CD4-positive, alpha-beta T cell treated with Interleukin-6 for 4 hours (primary cell): ENCODE measurements at regions not wholly inside any gene's neighbourhood (a gene's known extent, or its start where the extent isn't known, plus 50 kb on each side); places are given as distances from the start of the nearest gene placed in this dataset.

Experiments used
- DNase-seq: peaks from one replicate; pipeline ENCODE4 v3.0.0-alpha.2; 2020; ENCODE audit warnings: mixed read lengths

DNA sequence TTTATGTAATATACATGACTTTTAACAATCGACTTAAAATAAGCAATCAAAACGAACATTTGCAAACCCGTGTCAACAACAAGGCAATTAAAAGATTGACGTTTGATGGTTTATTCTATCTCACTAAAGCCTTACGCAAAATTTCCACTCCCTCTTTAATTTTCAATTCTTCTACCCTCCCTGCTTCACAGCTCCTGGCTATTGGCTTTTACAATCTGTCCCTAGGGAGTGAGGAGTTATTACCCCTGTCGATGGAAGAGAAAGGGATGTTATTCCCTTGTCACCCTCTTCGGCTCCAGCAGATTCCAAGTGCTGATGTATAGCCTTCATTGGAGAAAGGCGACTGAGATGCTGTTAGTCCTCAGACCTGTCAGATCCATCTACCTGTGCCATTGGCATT lies 161.3 kb downstream of the ZNF281 start:
- no peak for DNase-seq

DNA sequence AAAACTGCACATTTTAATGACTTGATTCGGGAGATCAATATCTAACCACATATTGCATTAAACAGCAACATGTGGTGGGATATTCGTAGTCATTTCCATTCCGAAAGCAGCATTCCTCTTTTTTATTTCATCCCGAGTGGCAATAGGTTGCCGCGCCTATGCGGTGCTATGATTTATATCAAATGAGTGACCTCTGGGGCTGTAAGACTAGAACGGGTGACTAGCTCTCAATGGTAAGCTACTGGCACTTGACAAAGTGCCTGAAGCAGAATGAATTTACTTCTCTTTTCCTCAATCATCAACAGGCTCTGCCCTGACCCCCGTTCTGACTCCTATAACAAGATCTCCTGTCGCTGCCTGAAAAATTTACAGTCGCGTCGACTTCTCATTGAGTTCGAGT lies 162.3 kb downstream of the ZNF281 start:
- DNase-seq: no peak

DNA sequence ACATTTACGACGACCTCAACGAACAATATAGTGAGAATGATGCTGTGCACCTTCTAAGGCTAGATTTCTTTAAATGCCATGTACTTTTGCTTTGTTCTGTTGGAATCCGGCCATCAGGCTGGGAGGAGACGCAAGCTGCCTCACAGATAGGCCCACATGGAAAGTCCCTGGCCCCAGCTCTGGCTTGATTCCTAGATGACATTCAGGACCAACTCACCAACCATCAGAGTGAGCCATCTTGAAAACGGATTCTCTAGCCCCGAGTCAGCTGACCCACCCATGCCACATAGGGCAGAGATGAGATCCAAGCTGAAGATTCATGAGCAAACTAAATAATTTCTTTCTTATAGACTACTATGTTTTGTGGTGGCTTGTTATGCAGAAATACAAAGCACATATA lies 164.4 kb downstream of the ZNF281 start:
- no peak for DNase-seq

DNA sequence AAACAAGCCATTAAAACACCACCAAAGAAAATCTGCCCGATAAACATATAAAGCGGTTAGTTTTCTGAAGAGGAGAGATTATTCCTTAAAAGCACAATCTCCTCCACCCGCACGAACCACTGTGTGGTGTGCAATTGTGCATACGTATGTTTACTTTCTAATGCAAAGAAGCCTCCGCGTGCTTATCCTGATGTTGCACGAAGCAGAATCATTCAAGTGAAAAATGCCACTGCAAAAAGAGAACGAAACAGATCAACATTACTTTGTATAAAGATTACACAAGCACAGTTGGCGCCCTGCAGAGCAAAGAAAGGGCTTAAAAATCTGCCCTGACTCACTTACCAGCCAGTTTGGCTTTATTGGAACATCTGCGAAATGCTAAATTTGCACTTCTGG lies 166.8 kb downstream of the ZNF281 start:
- DNase-seq: no peak

DNA sequence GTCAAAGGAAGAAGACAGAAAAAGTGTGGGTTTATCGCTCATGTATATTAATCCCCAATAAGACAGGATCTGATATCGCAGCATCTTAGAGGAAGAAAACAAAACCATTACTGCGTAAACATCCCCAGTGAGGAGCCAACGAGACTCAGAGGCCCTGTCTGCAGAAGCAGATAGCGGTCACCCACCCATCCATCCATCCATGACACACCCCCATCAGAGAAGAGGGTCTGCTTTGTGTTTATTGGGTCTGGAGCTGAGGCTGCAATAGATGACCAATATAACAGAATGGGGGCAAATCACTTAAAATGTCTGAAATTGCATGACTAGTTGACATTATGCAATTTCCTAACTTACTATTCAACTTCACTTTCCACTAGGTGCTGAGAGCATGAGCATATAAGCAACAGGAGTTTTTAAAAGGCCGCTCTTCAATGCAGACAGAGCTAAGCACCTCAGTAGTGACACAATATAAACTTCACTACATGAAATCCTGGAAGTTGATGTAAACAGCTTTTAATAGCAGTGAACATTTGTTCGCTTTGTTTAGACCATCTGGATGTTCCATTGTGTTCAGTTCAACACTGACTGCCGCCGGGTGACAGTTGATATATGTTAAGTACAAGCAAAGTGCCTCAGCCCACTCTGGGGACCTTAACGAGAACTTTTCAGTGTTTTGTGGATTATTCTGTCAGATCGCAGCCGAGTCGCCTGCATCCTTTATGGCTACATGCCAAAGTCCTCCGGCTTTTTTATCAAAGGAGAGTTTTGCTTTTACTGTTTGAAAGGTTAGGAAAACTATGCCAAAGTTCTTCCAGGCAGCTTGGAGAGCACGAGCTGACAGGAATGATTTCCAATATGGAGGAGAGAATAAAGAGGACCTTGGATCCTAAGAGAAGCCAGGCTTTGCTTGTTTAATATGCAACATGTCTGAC lies 167.5 kb downstream of the ZNF281 start:
- DNase-seq: no peak

DNA sequence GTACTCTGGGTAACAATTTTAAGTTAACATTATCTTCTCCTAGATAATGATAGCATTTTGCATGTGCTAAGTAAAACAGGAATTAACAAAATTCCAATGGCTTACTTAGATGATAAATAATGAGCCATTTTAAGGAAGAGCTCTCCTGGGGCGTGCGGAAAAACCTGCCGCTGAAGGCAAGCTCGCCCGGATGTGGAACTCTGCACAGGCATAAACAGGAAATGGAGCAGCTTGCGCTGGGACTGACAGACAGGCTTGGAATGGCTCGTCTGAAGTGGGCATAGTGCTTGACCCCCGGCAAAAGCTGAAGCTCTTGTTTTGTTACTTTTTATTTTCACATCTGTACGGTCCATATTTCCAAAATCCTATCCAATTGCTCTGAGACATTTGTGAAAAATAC lies 169.2 kb downstream of the ZNF281 start:
- no peak for DNase-seq

DNA sequence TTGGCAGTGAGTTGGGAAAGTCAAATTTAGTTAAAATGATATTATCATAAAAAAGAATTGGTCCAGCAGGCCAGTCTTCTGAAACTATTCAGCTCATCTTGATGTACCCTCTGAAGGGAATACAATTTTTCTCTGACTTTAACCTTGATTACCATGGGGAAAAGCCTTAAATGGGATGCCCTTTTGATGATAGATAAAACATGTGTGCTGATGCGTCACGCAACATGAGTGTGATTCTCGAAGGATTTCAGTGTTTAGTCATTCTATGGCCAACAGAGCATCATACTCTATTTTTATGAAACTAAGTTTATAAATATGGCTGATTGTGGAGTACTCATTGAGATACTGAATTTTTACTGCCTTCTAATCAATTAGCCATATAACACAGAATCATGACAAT lies 171.5 kb downstream of the ZNF281 start:
- DNase-seq: no peak

DNA sequence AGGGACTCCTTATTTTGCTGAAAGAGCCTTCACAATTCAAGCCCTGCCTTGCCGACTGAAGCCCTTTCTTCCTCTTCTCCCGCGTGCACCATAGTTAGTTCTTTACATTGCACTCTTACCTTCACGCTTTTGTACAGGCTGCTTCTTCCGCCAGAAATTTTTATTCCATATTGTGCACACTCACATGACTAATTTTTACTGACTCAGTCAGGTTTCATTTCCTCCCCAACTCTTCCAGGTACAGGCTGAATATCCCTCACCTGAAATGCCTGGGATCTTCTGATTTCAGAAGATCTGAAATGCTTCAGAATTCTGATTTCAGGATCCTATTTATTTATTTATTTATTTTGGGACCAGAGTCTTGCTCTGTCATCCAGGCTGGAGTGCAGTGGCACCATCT lies 172.8 kb downstream of the ZNF281 start:
- no peak for DNase-seq

DNA sequence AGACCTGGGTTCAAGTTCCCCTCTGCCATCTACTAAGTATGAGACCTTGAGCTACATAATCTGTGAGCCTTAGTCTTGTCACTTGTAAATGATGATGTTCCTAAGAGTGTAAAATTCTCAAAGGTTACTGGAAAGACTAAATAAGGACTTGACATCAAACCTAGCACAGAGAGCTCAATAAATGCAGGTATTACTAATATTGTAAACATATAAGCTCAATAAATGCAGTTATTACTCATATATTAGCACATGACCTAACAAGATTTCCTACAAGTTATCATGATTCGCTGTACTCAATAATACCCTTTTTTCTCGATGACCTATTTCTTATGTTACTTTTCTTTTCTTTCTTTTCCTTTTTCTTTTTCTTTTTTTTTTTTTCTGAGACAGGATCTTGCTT lies 174.9 kb downstream of the ZNF281 start:
- DNase-seq: no peak

DNA sequence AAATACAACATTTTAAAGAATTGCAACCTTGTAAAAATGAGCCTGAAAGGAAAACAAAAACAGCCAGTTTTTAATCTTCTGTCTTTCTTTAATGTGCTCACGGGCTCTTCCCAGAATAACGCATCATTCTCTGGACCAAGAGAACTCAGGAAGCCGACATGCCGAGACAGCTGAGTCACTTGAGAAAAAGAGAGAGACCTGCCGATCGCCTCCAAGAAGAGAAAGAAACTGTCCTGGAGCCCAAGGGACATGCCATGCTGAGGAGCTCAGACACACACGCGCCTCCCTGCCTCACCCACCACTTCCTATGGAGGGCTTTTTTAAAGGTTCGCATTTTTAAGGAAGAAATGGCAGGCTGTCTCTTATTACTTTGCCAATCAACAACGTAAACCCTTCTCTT lies 176.4 kb downstream of the ZNF281 start:
- DNase-seq: no peak

DNA sequence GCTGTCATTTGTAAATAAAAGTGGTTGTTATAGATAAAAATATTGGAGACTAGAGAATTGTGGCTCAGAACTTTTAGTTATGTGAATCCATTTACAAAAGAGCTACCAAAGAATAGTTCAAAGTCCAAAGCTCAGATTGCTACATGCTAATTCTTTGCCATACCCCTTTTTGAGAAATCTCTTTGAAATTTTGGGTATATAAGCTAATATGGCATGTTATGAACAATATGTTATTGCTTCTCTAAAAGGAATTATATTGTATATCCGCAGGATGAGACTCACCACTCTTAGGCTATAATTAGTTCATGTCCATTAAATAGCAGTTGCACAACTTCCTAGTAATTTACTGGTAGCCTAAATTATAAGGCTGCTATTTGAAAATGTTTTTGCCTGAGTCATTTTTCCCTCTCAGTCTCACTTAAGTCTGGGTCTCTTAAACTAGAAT lies 178.0 kb downstream of the ZNF281 start:
- DNase-seq: no peak

DNA sequence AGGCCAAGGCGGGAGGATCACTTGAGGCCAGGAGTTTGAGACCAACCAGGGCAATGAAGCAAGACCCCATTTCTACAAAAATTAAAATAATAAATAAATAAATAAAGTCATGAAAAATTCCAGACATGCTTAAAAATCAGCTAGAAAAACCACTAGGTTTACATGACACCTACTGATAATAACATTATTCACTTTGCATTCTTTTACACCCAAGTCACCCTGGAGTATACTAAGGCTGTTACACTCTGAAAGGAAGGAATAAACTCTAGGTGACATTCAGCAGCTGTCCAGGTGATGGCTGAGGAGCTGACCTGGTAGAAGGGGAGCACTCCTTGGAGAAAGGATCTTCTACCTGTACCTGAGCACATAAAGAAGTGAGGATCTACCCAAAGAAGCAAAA lies 179.2 kb downstream of the ZNF281 start:
- no peak for DNase-seq

DNA sequence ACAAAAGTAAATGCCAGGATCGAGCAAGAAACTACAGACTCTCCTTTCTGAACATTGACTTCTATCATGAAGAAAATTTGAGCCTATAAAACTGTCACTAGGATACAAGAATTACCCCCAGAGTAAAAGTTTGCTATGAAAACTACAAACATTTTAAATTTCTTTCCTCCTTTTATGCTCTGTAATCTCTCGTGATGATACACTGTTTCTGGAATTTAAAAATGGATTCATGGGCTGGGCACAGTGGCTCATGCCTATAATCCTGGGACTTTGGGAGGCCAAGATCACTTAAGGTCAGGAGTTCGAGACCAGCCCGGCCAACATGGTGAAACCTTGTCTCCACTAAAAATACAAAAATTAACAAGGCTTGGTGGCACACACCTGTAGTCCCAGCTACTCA lies 181.3 kb downstream of the ZNF281 start:
- no peak for DNase-seq

DNA sequence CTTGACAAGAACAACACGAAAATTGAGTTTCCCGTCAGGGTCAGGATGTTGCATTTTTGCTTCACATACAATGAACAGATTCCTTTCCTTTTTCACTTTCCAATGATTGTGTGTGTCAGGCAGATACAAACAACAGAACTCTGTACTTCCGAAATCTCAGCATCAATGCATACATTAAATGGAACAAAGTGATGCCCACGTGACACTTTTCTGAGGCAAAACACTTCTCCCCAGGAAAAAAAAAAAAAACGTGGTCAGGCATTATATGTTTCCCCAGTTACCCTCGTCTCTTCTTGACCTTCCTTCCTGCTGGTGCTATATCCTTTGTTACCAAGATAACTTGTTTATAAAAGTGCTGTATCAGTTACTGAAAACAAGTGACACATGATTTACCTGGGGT lies 181.8 kb downstream of the ZNF281 start:
- no peak for DNase-seq
